H1 (cell line): ENCODE measurements at regions not wholly inside any gene's neighbourhood (a gene's known extent, or its start where the extent isn't known, plus 50 kb on each side); places are given as distances from the start of the nearest gene placed in this dataset.

Source experiments
- CTCF ChIA-PET: fragments of 300-600 bp; sonication (Branson Sonifier 250); formaldehyde crosslinking; loops from one replicate; lab custom pipeline; 2021; ENCODE audit not compliant: partially characterized antibody; lab: Charles Lee
- POLR2A ChIA-PET: fragments of 300-600 bp; sonication (Branson Sonifier 250); formaldehyde crosslinking; loops from one replicate; lab custom pipeline; 2021; ENCODE audit warnings: inconsistent platforms; ENCODE audit not compliant: partially characterized antibody; lab: Charles Lee
- DNase-seq, 2 experiments: peaks; one replicate each; pipeline versions ENCODE4 v3.0.0 to v3.0.0-alpha.2; 2010 to 2022; ENCODE audit warnings: low spot score in 2 of 2, low read depth in 1 of 2, mixed read lengths in 1 of 2
- FAIRE-seq: peaks from 2 replicates; lab custom pipeline; 2011; peaks lifted over from hg19 to GRCh38; lab: Jason Lieb, UNC
- H2AFZ ChIP-seq: 2 replicates; pipeline ENCODE4 v1.8.1; 2012; ENCODE audit warnings: low read length, inconsistent platforms
- H2AK5ac ChIP-seq: 2 replicates; pipeline ENCODE4 v1.6.1; 2013; ENCODE audit warnings: low read depth, low read length
- H2BK120ac ChIP-seq: replicated peaks from 2 replicates; pipeline ENCODE3; 2013; ENCODE audit warnings: low read depth, low read length, inconsistent platforms
- H2BK12ac ChIP-seq: 2 replicates; pipeline ENCODE4 v1.6.1; 2013; ENCODE audit warnings: low read depth, low read length
- H2BK15ac ChIP-seq: 2 replicates; pipeline ENCODE4 v1.6.1; 2013; ENCODE audit warnings: low read length
- H2BK20ac ChIP-seq: 2 replicates; pipeline ENCODE4 v1.6.1; 2013; ENCODE audit warnings: low read length
- H2BK5ac ChIP-seq: 2 replicates; pipeline ENCODE4 v1.6.1; 2013; ENCODE audit warnings: low read depth, low read length
- H3K14ac ChIP-seq: 2 replicates; pipeline ENCODE4 v1.6.1; 2013; ENCODE audit warnings: inconsistent platforms; ENCODE audit not compliant: insufficient read length
- H3K18ac ChIP-seq: 2 replicates; pipeline ENCODE4 v1.6.1; 2013; ENCODE audit warnings: low read length; ENCODE audit errors: extremely low read depth
- H3K23ac ChIP-seq: 2 replicates; pipeline ENCODE4 v1.6.1; 2013; ENCODE audit warnings: inconsistent platforms; ENCODE audit not compliant: insufficient read length
- H3K23me2 ChIP-seq: 2 replicates; pipeline ENCODE4 v1.6.1; 2013; ENCODE audit warnings: low read depth, low read length
- H3K27ac ChIP-seq: 2 replicates; pipeline ENCODE4 v1.6.1; 2011; ENCODE audit warnings: low read depth, low read length, inconsistent platforms
- H3K27me3 ChIP-seq, 4 experiments: replicated peaks in 1 of 4; 1 replicate in 1 of 4; 2 replicates in 3 of 4; pipeline versions ENCODE4 v1.6.1 to v1.8.1; 2011 to 2013; ENCODE audit warnings: low read length in 3 of 4, mild to moderate bottlenecking in 3 of 4, inconsistent platforms in 2 of 4, mixed read lengths in 2 of 4, moderate library complexity in 1 of 4; ENCODE audit not compliant: control insufficient read depth in 3 of 4, insufficient read depth in 3 of 4; ENCODE audit errors: extremely low read depth in 1 of 4
- H3K36me3 ChIP-seq, 4 experiments: 2 replicates each; pipeline versions ENCODE4 v1.6.1 to v1.8.1; 2011 to 2013; ENCODE audit warnings: mild to moderate bottlenecking in 4 of 4, low read length in 3 of 4, moderate library complexity in 2 of 4, control low read depth in 1 of 4, inconsistent platforms in 1 of 4; ENCODE audit not compliant: insufficient read depth in 4 of 4, control insufficient read depth in 2 of 4
- H3K4ac ChIP-seq: replicated peaks from 2 replicates; pipeline ENCODE3; 2013; ENCODE audit warnings: low read length, low read depth, mixed read lengths, inconsistent platforms; ENCODE audit not compliant: insufficient read length
- H3K4me1 ChIP-seq, 4 experiments: replicated peaks in 1 of 4; 1 replicate in 1 of 4; 2 replicates in 3 of 4; pipeline versions ENCODE4 v1.6.1 to v1.8.1; 2011 to 2013; ENCODE audit warnings: low read length in 3 of 4, inconsistent platforms in 2 of 4, mixed read lengths in 1 of 4; ENCODE audit not compliant: insufficient read depth in 4 of 4, control insufficient read depth in 3 of 4
- H3K4me2 ChIP-seq, 2 experiments: 2 replicates each; pipeline versions ENCODE4 v1.6.1 to v1.8.1; 2011 to 2013; ENCODE audit warnings: low read depth in 2 of 2, low read length in 2 of 2, control low read depth in 1 of 2, inconsistent platforms in 1 of 2, mild to moderate bottlenecking in 1 of 2; ENCODE audit not compliant: insufficient read depth in 1 of 2
- H3K4me3 ChIP-seq, 4 experiments: fragments of 200-600, 300-600 bp in 1 of 4; sonication (generic), shearing (Covaris generic), sonication (Bioruptor Twin) in 1 of 4; 2 replicates each; pipeline versions ENCODE4 v1.5.1 to v1.8.1; 2011 to 2016; ENCODE audit warnings: low read length in 4 of 4, low read depth in 3 of 4, control low read depth in 2 of 4, inconsistent platforms in 2 of 4, mild to moderate bottlenecking in 2 of 4, mixed read lengths in 1 of 4, moderate library complexity in 1 of 4; ENCODE audit not compliant: insufficient read depth in 2 of 4; ENCODE audit errors: extremely low read depth in 1 of 4
- H3K56ac ChIP-seq: replicated peaks from 2 replicates; pipeline ENCODE3; 2013; ENCODE audit warnings: low read depth, mild to moderate bottlenecking, mixed read lengths, low read length, inconsistent platforms; ENCODE audit not compliant: insufficient read length
- H3K79me1 ChIP-seq: 2 replicates; pipeline ENCODE4 v1.6.1; 2013; ENCODE audit warnings: low read depth, low read length, control low read depth
- H3K79me2 ChIP-seq, 2 experiments: 2 replicates each; pipeline versions ENCODE4 v1.6.1 to v1.8.1; 2012 to 2013; ENCODE audit warnings: low read length in 2 of 2, mild to moderate bottlenecking in 2 of 2, inconsistent platforms in 1 of 2; ENCODE audit not compliant: insufficient read depth in 2 of 2, control insufficient read depth in 1 of 2
- H3K9ac ChIP-seq, 4 experiments: replicated peaks in 1 of 4; 1 replicate in 1 of 4; 2 replicates in 3 of 4; pipeline versions ENCODE4 v1.6.1 to v1.8.1; 2011 to 2013; ENCODE audit warnings: low read depth in 3 of 4, low read length in 3 of 4, control low read depth in 2 of 4, mild to moderate bottlenecking in 2 of 4, moderate library complexity in 2 of 4, inconsistent platforms in 1 of 4; ENCODE audit errors: extremely low read depth in 1 of 4
- H3K9me3 ChIP-seq, 2 experiments: 2 replicates each; pipeline versions ENCODE4 v1.6.1 to v1.8.1; 2012 to 2013; ENCODE audit warnings: mild to moderate bottlenecking in 2 of 2, moderate library complexity in 2 of 2, control low read depth in 1 of 2, inconsistent platforms in 1 of 2, low read depth in 1 of 2, low read length in 1 of 2, mixed read lengths in 1 of 2; ENCODE audit not compliant: insufficient read depth in 2 of 2
- H4K20me1 ChIP-seq, 2 experiments: replicated peaks in 1 of 2; 2 replicates each; pipeline versions ENCODE3 to v1.8.1; 2011 to 2013; ENCODE audit warnings: inconsistent platforms in 2 of 2, low read length in 2 of 2, mild to moderate bottlenecking in 1 of 2; ENCODE audit not compliant: insufficient read depth in 2 of 2, control insufficient read depth in 1 of 2
- H4K5ac ChIP-seq: 2 replicates; pipeline ENCODE4 v1.6.1; 2013; ENCODE audit warnings: low read length, low read depth, mixed read lengths, inconsistent platforms; ENCODE audit not compliant: insufficient read length
- H4K8ac ChIP-seq: 2 replicates; pipeline ENCODE4 v1.8.0; 2013; ENCODE audit warnings: mild to moderate bottlenecking, moderate library complexity, low read length, inconsistent platforms; ENCODE audit not compliant: insufficient read depth; ENCODE audit errors: extremely low read depth
- H4K91ac ChIP-seq: replicated peaks from 2 replicates; pipeline ENCODE3; 2013; ENCODE audit warnings: low read length, mixed read lengths, inconsistent platforms; ENCODE audit not compliant: insufficient read length
- CHD2 ChIP-seq: IDR thresholded peaks from 2 replicates; pipeline ENCODE4 v1.6.1; 2012; ENCODE audit warnings: low read length, improper control_type of control experiment
- EGR1 ChIP-seq: IDR thresholded peaks from 2 replicates; pipeline ENCODE4 v1.6.1; 2011; ENCODE audit warnings: low read depth, low read length, borderline replicate concordance
- EZH2 ChIP-seq: fragments of 200-600 bp; sonication (generic); IDR thresholded peaks from 2 replicates; pipeline ENCODE4 v1.7.1; 2012; ENCODE audit warnings: low read depth, mild to moderate bottlenecking, moderate library complexity, low read length, inconsistent platforms; ENCODE audit not compliant: severe bottlenecking
- GABPA ChIP-seq: IDR thresholded peaks from 2 replicates; pipeline ENCODE4 v1.6.1; 2011; ENCODE audit warnings: mild to moderate bottlenecking, low read length, moderate library complexity, borderline replicate concordance; ENCODE audit not compliant: insufficient read depth
- JUN ChIP-seq: IDR thresholded peaks from 2 replicates; pipeline ENCODE4 v1.6.1; 2011; ENCODE audit warnings: low read depth, mild to moderate bottlenecking, improper control_type of control experiment, low read length
- KDM4A ChIP-seq: IDR thresholded peaks from one replicate; pipeline ENCODE4 v1.7.1; 2012; ENCODE audit warnings: low read depth, mild to moderate bottlenecking, moderate library complexity, low read length, inconsistent platforms; ENCODE audit not compliant: severe bottlenecking
- POU5F1 ChIP-seq: IDR thresholded peaks from 2 replicates; pipeline ENCODE4 v1.6.1; 2011; ENCODE audit warnings: low read depth, mild to moderate bottlenecking, low read length, moderate library complexity
- RBBP5 ChIP-seq: IDR thresholded peaks from 2 replicates; pipeline ENCODE4 v1.7.1; 2012; ENCODE audit warnings: low read depth, mild to moderate bottlenecking, inconsistent platforms, low read length, moderate library complexity, borderline replicate concordance
- SIRT6 ChIP-seq: IDR thresholded peaks from one replicate; pipeline ENCODE4 v1.7.1; 2012; ENCODE audit warnings: low read length, inconsistent platforms
- SP2 ChIP-seq: IDR thresholded peaks from 2 replicates; pipeline ENCODE4 v1.6.1; 2012; ENCODE audit warnings: mild to moderate bottlenecking, low read length, inconsistent platforms
- USF2 ChIP-seq: IDR thresholded peaks from 2 replicates; pipeline ENCODE4 v1.6.1; 2011; ENCODE audit warnings: low read length, improper control_type of control experiment
- YY1 ChIP-seq: IDR thresholded peaks from 2 replicates; pipeline ENCODE4 v1.6.1; 2011; ENCODE audit warnings: low read depth, mild to moderate bottlenecking, low read length
- WGBS, 2 experiments: shearing (Covaris generic) in 1 of 2; methylation state at CpG; one replicate each; pipeline versions ENCODE4 v1.1.6 to v1.1.7; 2013 to 2015; ENCODE audit warnings: low lambda C conversion rate in 2 of 2, mixed read lengths in 2 of 2, inconsistent platforms in 1 of 2, low coverage in 1 of 2, missing lambda C conversion rate in 1 of 2; ENCODE audit not compliant: insufficient replicate concordance in 2 of 2, insufficient coverage in 1 of 2, insufficient read length in 1 of 2; ENCODE audit errors: extremely low coverage in 1 of 2, missing lambda C conversion rate in 1 of 2; 5-methylcytosine and 5-hydroxymethylcytosine counted together

DNA sequence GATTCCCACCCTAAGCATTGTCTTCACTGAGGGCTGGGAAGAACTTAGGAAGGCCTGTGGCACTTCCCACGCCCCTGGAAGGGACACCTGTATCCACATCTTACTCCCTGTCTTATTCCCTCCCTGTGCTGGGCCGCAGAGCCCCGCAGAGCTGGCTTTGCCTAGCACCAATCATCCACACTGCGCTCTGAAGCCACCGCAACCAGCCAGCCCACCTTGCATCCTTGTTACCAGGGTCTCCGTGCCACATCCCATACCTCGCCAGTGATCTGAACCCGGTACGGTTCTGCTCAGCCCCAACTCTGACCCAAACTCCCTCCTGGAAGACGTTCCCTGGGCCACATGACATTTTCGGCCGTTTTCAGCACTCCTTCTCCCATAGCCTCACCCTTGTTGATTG, 101.4 kb upstream of the PITRM1 start:
- H3K79me1 ChIP-seq: no peaks in the 10 kb centered on the region; the same call in 1 of the 2 replicates
- H3K14ac ChIP-seq: no peak overlapping the region
- H3K56ac ChIP-seq: no peak overlapping the region
- H3K36me3 ChIP-seq: no peaks in the 10 kb centered on the region
- H3K9ac ChIP-seq: no peak overlapping the region
- no peak overlapping the region for H2AFZ ChIP-seq
- no peak overlapping the region for H3K27ac ChIP-seq
- H3K4ac ChIP-seq: no peak overlapping the region
- H3K4me3 ChIP-seq: no peak overlapping the region
- H2BK12ac ChIP-seq: peak overlapping the region; percentile 84
- peaks cover 6 to 21% (median 14%) of the 10 kb centered on the region in 4 experiments for H3K4me1 ChIP-seq
- no peaks in the 10 kb centered on the region for H3K9me3 ChIP-seq
- FAIRE-seq (no peak), DNase-seq (no peak)
- no peaks in the 10 kb centered on the region for H3K23me2 ChIP-seq
- H3K27me3 ChIP-seq: no peaks in the 10 kb centered on the region
- H4K8ac ChIP-seq: no peak overlapping the region
- no peak overlapping the region for H2BK20ac ChIP-seq
- no peak overlapping the region for H3K18ac ChIP-seq
- no peak overlapping the region for H3K4me2 ChIP-seq
- ChIA-PET POLR2A (no interaction called here), CTCF (interaction anchor here (0.6 to 1.6 kb wide), 2 partner anchors 15 to 1146 kb away, joined by 3 read pairs; no protein-coding TSS in a partner anchor)
- no peaks in the 10 kb centered on the region for H4K20me1 ChIP-seq
- peak overlapping the region; percentile 69 for H4K91ac ChIP-seq
- no peak overlapping the region for H2BK5ac ChIP-seq
- no peak for TF ChIP-seq POU5F1
- no peak for TF ChIP-seq EGR1
- no peak for TF ChIP-seq JUN
- no peak for TF ChIP-seq SP2
- no peak for TF ChIP-seq EZH2
- TF ChIP-seq GABPA: no peak
- no peak for TF ChIP-seq CHD2
- no peak for TF ChIP-seq RBBP5
- TF ChIP-seq USF2: no peak
- TF ChIP-seq YY1: no peak
- TF ChIP-seq KDM4A: no peak
- no peak for TF ChIP-seq SIRT6
- H2AK5ac ChIP-seq: no peak overlapping the region
- 90% methylated on average over 12 of the region's 12 CpGs; no CpG with 5 or more reads in 1 of the 2 experiments for WGBS, 2 experiments
- no peak overlapping the region for H2BK120ac ChIP-seq
- no peak overlapping the region for H3K23ac ChIP-seq
- no peaks in the 10 kb centered on the region for H3K79me2 ChIP-seq
- H4K5ac ChIP-seq: no peak overlapping the region
- peak overlapping the region; percentile 84; the same call in 1 of the 2 replicates for H2BK15ac ChIP-seq
